K562 (cell line): ENCODE measurements at regions not wholly inside any gene's neighbourhood (a gene's known extent, or its start where the extent isn't known, plus 50 kb on each side); places are given as distances from the start of the nearest gene placed in this dataset.

Experiments used
- CREB5 ChIP-seq: fragments of 250-450 bp; sonication (Bioruptor Pico); IDR thresholded peaks from 2 replicates; pipeline ENCODE4 v1.5.0; 2020; ENCODE audit warnings: mild to moderate bottlenecking
- EP400 ChIP-seq: fragments of 450-650 bp; IDR thresholded peaks from 2 replicates; pipeline ENCODE4 v1.6.1; 2017; ENCODE audit warnings: antibody characterized with exemption, mild to moderate bottlenecking, moderate library complexity
- ESRRA ChIP-seq: fragments of 450-650 bp; IDR thresholded peaks from 2 replicates; pipeline ENCODE4 v1.6.1; 2014; ENCODE audit warnings: low read depth, mild to moderate bottlenecking, moderate library complexity, borderline replicate concordance
- FOXM1 ChIP-seq, 2 experiments: fragments of 450-650 bp in 1 of 2; sonication (generic) in 1 of 2; formaldehyde crosslinking in 1 of 2; IDR thresholded peaks; 2 replicates each; pipeline versions ENCODE4 v1.6.1 to v1.9.0; 2017 to 2022; ENCODE audit warnings: low read depth in 2 of 2, mild to moderate bottlenecking in 2 of 2, missing genetic modification reagents in 1 of 2, moderate library complexity in 1 of 2
- JUNB ChIP-seq: fragments of 450-650 bp; formaldehyde crosslinking; conservative IDR thresholded peaks from 2 replicates; pipeline ENCODE4 v1.4.0; 2020; ENCODE audit warnings: mild to moderate bottlenecking
- NFIC ChIP-seq: fragments of 450-650 bp; IDR thresholded peaks from 2 replicates; pipeline ENCODE4 v1.6.1; 2017; ENCODE audit warnings: mild to moderate bottlenecking, inconsistent platforms
- ZBTB26 ChIP-seq: fragments of 450-650 bp; formaldehyde crosslinking; IDR thresholded peaks from 2 replicates; pipeline ENCODE4 v1.4.0; 2022; ENCODE audit warnings: missing genetic modification characterization
- ZNF143 ChIP-seq: sonication (generic); formaldehyde crosslinking; IDR thresholded peaks from 2 replicates; pipeline ENCODE4 v1.9.0; 2022; ENCODE audit warnings: mild to moderate bottlenecking, missing genetic modification reagents
- ZSCAN29 ChIP-seq: fragments of 450-650 bp; IDR thresholded peaks from 2 replicates; pipeline ENCODE4 v1.6.1; 2017
- TF ChIP-seq, protein P1 (sequence below), 3 experiments: IDR thresholded peaks in 2 of 3; conservative IDR thresholded peaks in 1 of 3; 2 replicates each; pipeline ENCODE4 v1.5.1; 2011 to 2012; ENCODE audit warnings: low read length in 3 of 3, mild to moderate bottlenecking in 3 of 3, control low read depth in 2 of 3, improper control_type of control experiment in 1 of 3, inconsistent platforms in 1 of 3, low read depth in 1 of 3, mixed read lengths in 1 of 3, moderate library complexity in 1 of 3; ENCODE audit not compliant: insufficient read depth in 2 of 3

DNA sequence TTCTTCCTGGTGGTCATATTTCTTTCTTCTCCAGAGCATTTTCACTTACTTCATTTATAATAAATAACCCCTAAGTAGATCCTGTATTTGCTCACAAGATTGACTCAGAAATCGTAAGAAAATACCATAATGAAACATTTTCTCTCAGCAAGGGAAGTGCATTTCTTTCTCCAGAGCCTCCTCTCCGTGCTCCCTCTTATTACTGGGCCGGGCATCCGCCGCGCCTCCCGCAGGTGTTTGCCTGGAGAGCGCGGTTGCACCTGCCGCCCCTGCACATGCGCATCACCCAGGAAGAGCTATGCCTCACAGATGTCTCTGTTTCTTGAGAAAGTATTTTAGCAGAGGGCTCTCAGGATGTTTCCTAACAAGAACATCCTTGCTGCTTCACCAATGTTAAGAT lies 509.2 kb downstream of the TCERG1L start:
- TF ChIP-seq NFIC (no peak), ZSCAN29 (no peak), FOXM1 (IDR thresholded peaks at IDR 0.05; ENCODE audit: low read depth) (no peak), FOXM1 (CRISPR knock-in tag; IDR thresholded peaks at IDR 0.05; ENCODE audit: low read depth) (no peak), ZBTB26 (CRISPR knock-in tag) (no peak), CREB5 (CRISPR knock-in tag) (no peak), JUNB (CRISPR knock-in tag) (no peak), EP400 (no peak), ZNF143 (CRISPR knock-in tag) (no peak), ESRRA (no peak)
- TF ChIP-seq, protein P1, sequence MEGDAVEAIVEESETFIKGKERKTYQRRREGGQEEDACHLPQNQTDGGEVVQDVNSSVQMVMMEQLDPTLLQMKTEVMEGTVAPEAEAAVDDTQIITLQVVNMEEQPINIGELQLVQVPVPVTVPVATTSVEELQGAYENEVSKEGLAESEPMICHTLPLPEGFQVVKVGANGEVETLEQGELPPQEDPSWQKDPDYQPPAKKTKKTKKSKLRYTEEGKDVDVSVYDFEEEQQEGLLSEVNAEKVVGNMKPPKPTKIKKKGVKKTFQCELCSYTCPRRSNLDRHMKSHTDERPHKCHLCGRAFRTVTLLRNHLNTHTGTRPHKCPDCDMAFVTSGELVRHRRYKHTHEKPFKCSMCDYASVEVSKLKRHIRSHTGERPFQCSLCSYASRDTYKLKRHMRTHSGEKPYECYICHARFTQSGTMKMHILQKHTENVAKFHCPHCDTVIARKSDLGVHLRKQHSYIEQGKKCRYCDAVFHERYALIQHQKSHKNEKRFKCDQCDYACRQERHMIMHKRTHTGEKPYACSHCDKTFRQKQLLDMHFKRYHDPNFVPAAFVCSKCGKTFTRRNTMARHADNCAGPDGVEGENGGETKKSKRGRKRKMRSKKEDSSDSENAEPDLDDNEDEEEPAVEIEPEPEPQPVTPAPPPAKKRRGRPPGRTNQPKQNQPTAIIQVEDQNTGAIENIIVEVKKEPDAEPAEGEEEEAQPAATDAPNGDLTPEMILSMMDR (IDR thresholded peaks at IDR 0.05 in 2 of 3, conservative IDR thresholded peaks at IDR 0.05 in 1 of 3; ENCODE audit: insufficient read depth in 2 of 3, low read depth in 1 of 3, low read length in 3 of 3) = no peak
